Chondrocyte (in vitro differentiated cells): ENCODE measurements at regions not wholly inside any gene's neighbourhood (a gene's known extent, or its start where the extent isn't known, plus 50 kb on each side); places are given as distances from the start of the nearest gene placed in this dataset.

Source experiments
- DNase-seq: peaks from one replicate; pipeline ENCODE4 v3.0.0; 2021; ENCODE audit warnings: mixed read lengths, low spot score
- H3K27ac Mint-ChIP-seq: one replicate; pipeline ENCODE4 v1.8.0; 2021; ENCODE audit warnings: mild to moderate bottlenecking, moderate library complexity, mixed read lengths; ENCODE audit not compliant: unreplicated experiment
- H3K27me3 Mint-ChIP-seq: 2 replicates; pipeline ENCODE4 v1.8.0; 2021; ENCODE audit warnings: low read depth, mixed read lengths
- H3K36me3 Mint-ChIP-seq: 2 replicates; pipeline ENCODE4 v1.8.0; 2021; ENCODE audit warnings: low read depth, mixed read lengths
- H3K4me1 Mint-ChIP-seq: 2 replicates; pipeline ENCODE4 v1.8.0; 2021; ENCODE audit warnings: low read depth, mild to moderate bottlenecking, mixed read lengths
- H3K4me3 Mint-ChIP-seq: one replicate; pipeline ENCODE4 v1.8.0; 2021; ENCODE audit warnings: mild to moderate bottlenecking, moderate library complexity, mixed read lengths; ENCODE audit not compliant: unreplicated experiment
- H3K9me3 Mint-ChIP-seq: 2 replicates; pipeline ENCODE4 v1.8.0; 2021; ENCODE audit warnings: low read depth, mixed read lengths
- TF ChIP-seq, protein P1 (sequence below): fragments of 200-600 bp; sonication (generic); IDR thresholded peaks from 2 replicates; pipeline ENCODE4 v1.5.0; 2021; ENCODE audit warnings: antibody characterized with exemption, mild to moderate bottlenecking, moderate library complexity

- TF ChIP-seq, protein P1, sequence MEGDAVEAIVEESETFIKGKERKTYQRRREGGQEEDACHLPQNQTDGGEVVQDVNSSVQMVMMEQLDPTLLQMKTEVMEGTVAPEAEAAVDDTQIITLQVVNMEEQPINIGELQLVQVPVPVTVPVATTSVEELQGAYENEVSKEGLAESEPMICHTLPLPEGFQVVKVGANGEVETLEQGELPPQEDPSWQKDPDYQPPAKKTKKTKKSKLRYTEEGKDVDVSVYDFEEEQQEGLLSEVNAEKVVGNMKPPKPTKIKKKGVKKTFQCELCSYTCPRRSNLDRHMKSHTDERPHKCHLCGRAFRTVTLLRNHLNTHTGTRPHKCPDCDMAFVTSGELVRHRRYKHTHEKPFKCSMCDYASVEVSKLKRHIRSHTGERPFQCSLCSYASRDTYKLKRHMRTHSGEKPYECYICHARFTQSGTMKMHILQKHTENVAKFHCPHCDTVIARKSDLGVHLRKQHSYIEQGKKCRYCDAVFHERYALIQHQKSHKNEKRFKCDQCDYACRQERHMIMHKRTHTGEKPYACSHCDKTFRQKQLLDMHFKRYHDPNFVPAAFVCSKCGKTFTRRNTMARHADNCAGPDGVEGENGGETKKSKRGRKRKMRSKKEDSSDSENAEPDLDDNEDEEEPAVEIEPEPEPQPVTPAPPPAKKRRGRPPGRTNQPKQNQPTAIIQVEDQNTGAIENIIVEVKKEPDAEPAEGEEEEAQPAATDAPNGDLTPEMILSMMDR = no peak
Measured at GRCh38 chr2:234873828-234874173, 78.0 kb upstream of the SH3BP4 start.

DNA sequence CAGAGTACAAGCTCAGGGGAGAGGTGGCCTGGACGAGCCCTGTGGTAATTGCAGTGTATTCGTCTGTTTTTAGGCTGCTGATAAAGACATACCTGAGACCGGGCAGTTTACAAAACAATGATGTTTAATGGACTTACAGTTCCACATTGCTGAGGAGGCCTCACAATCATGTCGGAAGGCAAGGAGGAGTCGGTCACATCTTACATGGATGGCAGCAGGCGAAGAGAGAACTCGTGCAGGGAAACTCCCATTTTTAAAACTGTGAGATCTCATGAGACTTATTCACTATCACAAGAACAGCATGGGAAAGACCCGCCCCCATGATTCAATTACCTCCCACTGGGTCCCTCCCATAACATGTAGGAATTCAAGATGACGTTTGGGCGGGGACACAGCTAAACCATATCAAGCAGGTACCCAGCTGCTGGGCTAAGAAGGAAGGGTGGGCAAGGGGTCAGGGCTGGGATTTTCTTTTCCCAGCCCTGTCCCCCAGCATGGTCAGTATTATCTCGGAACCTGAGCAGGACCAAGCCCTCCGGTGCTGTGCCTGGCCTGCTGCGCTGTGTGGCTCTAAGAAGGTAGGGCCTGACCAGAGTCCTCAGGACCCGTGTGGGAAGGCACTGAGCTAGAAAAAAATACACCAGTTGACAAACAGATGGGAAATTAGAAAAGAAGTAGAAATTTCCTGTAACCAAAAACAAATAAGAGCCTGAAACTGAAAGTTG is 78.6 kb upstream of the SH3BP4 start:
- H3K4me1 Mint-ChIP-seq = peaks cover 3% of the 10 kb centered on the region

More at GRCh38 chr2:234873828-234874173, 78.0 kb upstream of the SH3BP4 start:
- H3K9me3 Mint-ChIP-seq = peaks cover 4% of the 10 kb centered on the region
- no peak for DNase-seq
- peaks cover 3% of the 10 kb centered on the region for H3K4me1 Mint-ChIP-seq
- H3K27me3 Mint-ChIP-seq = peaks cover 4% of the 10 kb centered on the region
- peaks cover 4% of the 10 kb centered on the region for H3K36me3 Mint-ChIP-seq
- H3K4me3 Mint-ChIP-seq = no peak overlapping the region
- no peak overlapping the region for H3K27ac Mint-ChIP-seq

GRCh38 chr2:234869969-234870368 is 81.8 kb upstream of the SH3BP4 start:
- H3K4me3 Mint-ChIP-seq = no peak overlapping the region
- TF ChIP-seq, protein P1 = no peak
- H3K9me3 Mint-ChIP-seq = peaks cover 7% of the 10 kb centered on the region
- peaks cover 1% of the 10 kb centered on the region for H3K36me3 Mint-ChIP-seq
- H3K27me3 Mint-ChIP-seq = peaks cover 4% of the 10 kb centered on the region
- H3K27ac Mint-ChIP-seq = no peak overlapping the region
- peaks cover 3% of the 10 kb centered on the region for H3K4me1 Mint-ChIP-seq
- DNase-seq = no peak

More for the DNA sequence above, 78.6 kb upstream of the SH3BP4 start:
- no peak overlapping the region for H3K4me3 Mint-ChIP-seq
- H3K27me3 Mint-ChIP-seq = peaks cover 4% of the 10 kb centered on the region
- H3K27ac Mint-ChIP-seq = peak overlapping the region; percentile 10
- H3K36me3 Mint-ChIP-seq = peaks cover 4% of the 10 kb centered on the region
- H3K9me3 Mint-ChIP-seq = peaks cover 4% of the 10 kb centered on the region
- TF ChIP-seq, protein P1 = no peak
- DNase-seq = no peak

DNA sequence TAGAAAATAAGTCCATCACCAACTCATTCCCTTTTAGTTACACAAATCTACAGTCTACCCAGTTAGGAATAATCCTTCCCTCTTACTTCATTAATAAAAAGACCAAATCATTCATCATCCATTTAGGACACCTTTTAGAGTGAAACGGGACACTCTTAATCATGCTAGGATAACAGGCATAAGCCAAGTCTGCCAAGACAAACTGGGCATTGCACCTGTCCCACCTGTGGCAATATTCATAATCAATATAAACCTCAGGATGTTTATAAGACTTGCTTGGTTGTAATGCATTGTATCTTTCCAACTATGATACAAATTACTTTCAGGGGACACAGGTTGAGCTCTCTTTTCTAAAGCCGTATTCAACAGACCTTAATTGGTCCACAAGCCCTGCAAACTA is 82.7 kb upstream of the SH3BP4 start:
- DNase-seq = no peak
- H3K36me3 Mint-ChIP-seq = peaks cover 1% of the 10 kb centered on the region
- no peak overlapping the region for H3K4me3 Mint-ChIP-seq
- H3K27ac Mint-ChIP-seq = no peak overlapping the region
- H3K27me3 Mint-ChIP-seq = peaks cover 4% of the 10 kb centered on the region
- H3K9me3 Mint-ChIP-seq = peaks cover 7% of the 10 kb centered on the region
- peaks cover 4% of the 10 kb centered on the region for H3K4me1 Mint-ChIP-seq
- TF ChIP-seq, protein P1 = no peak

DNA sequence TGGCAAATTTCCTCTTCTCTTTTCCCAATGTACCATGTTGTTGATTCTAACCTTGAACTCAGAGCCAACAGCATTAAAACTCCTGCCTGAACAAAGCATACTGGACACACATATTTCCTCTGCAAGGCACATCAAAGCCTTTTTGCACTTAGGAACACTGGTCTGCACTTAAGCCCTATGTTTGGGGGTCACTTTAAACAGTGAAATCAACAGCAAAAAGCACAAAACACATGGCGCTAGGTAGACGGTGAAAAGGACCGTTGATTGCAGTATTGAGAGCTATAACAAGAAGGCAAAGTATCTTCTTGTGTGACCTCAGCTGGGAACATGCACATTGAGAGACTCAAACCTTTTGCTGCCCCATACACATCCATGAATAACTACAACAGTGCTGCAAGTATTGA is 83.9 kb upstream of the SH3BP4 start:
- peaks cover 12% of the 10 kb centered on the region for H3K4me1 Mint-ChIP-seq
- no peak for DNase-seq
- TF ChIP-seq, protein P1 = no peak
- no peak overlapping the region for H3K27ac Mint-ChIP-seq
- no peak overlapping the region for H3K4me3 Mint-ChIP-seq
- peaks cover 4% of the 10 kb centered on the region for H3K9me3 Mint-ChIP-seq
- peaks cover under 1% of the 10 kb centered on the region for H3K36me3 Mint-ChIP-seq
- H3K27me3 Mint-ChIP-seq = peaks cover 4% of the 10 kb centered on the region
